ENCODE measurements at regions not wholly inside any gene's neighbourhood (a gene's known extent, or its start where the extent isn't known, plus 50 kb on each side); places are given as distances from the start of the nearest gene placed in this dataset.
"Not testable (repeated sequence)": the region's sequence is repeated elsewhere in the genome, so short reads cannot be mapped to it uniquely, and the experiment has no call there.

DNA sequence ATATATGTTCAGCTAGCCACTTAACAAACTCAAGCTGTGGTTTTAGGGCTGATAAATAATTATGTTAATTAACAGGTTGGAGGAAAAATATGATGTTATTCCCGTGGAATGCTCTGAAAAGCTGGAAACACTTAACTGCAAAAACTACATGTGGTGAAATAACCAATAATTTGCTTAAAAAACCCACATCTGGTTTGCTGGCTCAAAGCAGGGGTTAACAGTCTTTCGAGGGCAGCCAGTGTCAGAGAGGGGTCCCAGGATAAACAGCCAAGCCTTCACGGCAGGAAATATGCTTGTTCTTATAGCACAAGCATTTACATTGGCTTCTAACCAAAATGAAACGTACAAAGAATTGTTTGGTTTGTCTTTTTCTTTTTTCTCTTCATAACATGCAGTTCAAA lies 254.0 kb upstream of the GAS1 start:
- 33 to 40% methylated on average over 4 of the region's 4 CpGs for WGBS, 2 donors
- H3K27ac ChIP-seq: no peak overlapping the region
- no peak overlapping the region for H3K4me3 ChIP-seq
- TF ChIP-seq, protein P1, sequence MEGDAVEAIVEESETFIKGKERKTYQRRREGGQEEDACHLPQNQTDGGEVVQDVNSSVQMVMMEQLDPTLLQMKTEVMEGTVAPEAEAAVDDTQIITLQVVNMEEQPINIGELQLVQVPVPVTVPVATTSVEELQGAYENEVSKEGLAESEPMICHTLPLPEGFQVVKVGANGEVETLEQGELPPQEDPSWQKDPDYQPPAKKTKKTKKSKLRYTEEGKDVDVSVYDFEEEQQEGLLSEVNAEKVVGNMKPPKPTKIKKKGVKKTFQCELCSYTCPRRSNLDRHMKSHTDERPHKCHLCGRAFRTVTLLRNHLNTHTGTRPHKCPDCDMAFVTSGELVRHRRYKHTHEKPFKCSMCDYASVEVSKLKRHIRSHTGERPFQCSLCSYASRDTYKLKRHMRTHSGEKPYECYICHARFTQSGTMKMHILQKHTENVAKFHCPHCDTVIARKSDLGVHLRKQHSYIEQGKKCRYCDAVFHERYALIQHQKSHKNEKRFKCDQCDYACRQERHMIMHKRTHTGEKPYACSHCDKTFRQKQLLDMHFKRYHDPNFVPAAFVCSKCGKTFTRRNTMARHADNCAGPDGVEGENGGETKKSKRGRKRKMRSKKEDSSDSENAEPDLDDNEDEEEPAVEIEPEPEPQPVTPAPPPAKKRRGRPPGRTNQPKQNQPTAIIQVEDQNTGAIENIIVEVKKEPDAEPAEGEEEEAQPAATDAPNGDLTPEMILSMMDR (IDR thresholded peaks at IDR 0.05): no peak
- no peaks in the 10 kb centered on the region for H3K9me3 ChIP-seq
- no peaks in the 10 kb centered on the region for H3K36me3 ChIP-seq
- peaks cover 0 to 38% (median 0%) of the 10 kb centered on the region in 7 donors for H3K27me3 ChIP-seq
- DNase-seq: no peak
- intact Hi-C loops (cut with DNase I): no loop called here
- no peaks in the 10 kb centered on the region for H3K4me1 ChIP-seq
- ATAC-seq: no peak

DNA sequence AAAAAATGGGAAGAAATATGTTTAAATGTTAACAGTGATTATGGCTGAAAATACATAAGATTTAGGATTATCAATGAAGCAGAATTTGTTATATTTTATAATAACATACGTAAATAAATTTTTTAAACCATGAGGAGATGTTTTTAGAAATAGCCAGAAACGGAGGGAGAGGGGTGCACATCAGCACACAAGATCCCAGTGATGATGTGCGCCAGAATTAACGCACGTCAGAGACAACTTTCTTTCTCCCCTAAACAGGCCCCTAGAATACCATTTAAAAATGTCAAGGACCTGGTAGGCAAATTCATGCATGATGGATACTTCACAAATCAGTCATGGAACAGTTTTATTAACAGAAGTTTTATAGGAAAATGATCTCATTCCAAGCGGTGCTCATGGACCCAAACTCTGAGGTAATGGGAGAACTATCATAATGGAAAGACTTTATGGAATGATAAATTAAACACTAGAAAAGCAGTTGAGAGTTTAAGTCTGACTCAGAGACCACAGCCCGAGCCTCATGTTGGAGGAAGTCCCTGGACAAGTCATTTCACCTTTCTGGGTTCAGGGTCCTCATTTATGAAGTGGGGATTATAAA lies 258.9 kb upstream of the GAS1 start:
- TF ChIP-seq, protein P1 (IDR thresholded peaks at IDR 0.05): no peak
- Histone ChIP-seq H3K9me3 (no peaks in the 10 kb centered on the region), H3K27ac (no peak overlapping the region), H3K4me1 (no peaks in the 10 kb centered on the region), H3K36me3 (no peaks in the 10 kb centered on the region), H3K27me3 (peaks cover 0 to 9% (median 0%) of the 10 kb centered on the region in 7 donors), H3K4me3 (no peak overlapping the region)
- intact Hi-C loops (cut with DNase I): no loop called here
- DNase-seq: no peak
- no peak for ATAC-seq
- 71 to 80% methylated on average over 7 of the region's 7 CpGs for WGBS, 2 donors

DNA sequence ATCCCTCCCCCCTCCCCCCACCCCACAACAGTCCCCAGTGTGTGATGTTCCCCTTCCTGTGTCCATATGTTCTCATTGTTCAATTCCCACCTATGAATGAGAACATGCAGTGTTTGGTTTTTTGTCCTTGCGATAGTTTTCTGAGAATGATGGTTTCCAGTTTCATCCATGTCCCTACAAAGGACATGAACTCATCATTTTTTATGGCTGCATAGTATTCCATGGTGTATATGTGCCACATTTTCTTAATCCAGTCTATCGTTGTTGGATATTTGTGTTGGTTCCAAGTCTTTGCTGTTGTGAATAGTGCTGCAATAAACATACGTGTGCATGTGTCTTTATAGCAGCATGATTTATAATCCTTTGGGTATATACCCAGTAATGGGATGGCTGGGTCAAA lies 263.4 kb upstream of the GAS1 start:
- DNase-seq; H3K27me3 ChIP-seq; H3K4me1 ChIP-seq; H3K36me3 ChIP-seq; intact Hi-C loops (cut with DNase I); H3K9me3 ChIP-seq; ATAC-seq; H3K4me3 ChIP-seq; H3K27ac ChIP-seq: not testable (repeated sequence)
- WGBS, 2 donors: 84 to 97% methylated on average over 3 of the region's 3 CpGs

DNA sequence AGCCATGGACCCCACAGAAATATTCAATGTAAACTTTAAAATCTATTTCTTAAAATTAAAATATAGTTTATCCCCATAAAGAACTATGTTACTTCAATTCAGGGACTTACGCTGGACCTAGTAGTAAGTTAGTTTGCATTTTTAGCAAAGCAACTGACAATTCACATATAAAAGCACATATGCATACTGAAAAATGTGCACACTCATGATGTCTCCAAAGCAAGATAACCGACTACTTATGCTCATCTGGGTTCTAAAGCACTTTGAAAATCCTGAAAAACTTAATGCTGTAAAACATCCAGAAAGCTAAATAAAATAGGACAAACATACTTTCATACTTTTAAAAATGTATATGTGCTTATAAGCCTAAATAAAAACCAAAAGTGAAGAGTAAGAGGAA lies 264.4 kb upstream of the GAS1 start:
- H3K9me3 ChIP-seq: no peaks in the 10 kb centered on the region
- WGBS, 2 donors: 97 to 99% methylated on average over 2 of the region's 2 CpGs
- ATAC-seq: no peak

DNA sequence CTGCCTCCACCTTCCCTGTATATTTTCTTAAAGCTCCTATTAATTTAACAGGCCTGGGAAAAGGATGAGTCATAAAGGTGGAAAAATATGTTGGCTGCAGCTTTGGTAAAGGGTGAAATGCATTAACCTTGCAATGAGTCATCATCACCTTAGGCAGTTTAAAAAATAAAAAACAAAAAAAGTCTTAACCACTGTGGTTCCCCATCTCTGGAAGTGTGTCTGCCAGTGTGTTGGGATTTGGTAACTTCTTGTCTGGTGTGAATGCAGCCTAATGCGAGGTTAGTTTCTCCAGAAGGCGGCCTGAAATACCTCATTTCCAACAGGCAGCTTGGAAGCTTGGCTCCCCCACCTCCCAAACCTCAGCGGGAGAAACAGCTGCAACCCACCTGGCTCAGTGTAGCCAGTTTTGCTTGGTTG lies 265.3 kb upstream of the GAS1 start:
- DNase-seq (no peak), ATAC-seq (no peak)
- Histone ChIP-seq H3K27ac (no peak overlapping the region), H3K27me3 (peaks cover 0 to 4% (median 0%) of the 10 kb centered on the region in 7 donors), H3K4me1 (no peaks in the 10 kb centered on the region), H3K36me3 (no peaks in the 10 kb centered on the region), H3K9me3 (no peaks in the 10 kb centered on the region), H3K4me3 (no peak overlapping the region)
- 76 to 91% methylated on average over 3 of the region's 3 CpGs for WGBS, 2 donors
- TF ChIP-seq, protein P1 (IDR thresholded peaks at IDR 0.05): no peak
- intact Hi-C loops (cut with DNase I): no loop called here

More for the DNA sequence above, 264.4 kb upstream of the GAS1 start:
- Histone ChIP-seq H3K27ac (no peak overlapping the region), H3K4me3 (no peak overlapping the region), H3K27me3 (peaks cover 0 to 4% (median 0%) of the 10 kb centered on the region in 7 donors), H3K4me1 (no peaks in the 10 kb centered on the region), H3K36me3 (no peaks in the 10 kb centered on the region)
- TF ChIP-seq, protein P1 (IDR thresholded peaks at IDR 0.05): no peak
- intact Hi-C loops (cut with DNase I): no loop called here
- no peak for DNase-seq
